ENCODE measurements at regions not wholly inside any gene's neighbourhood (a gene's known extent, or its start where the extent isn't known, plus 50 kb on each side); places are given as distances from the start of the nearest gene placed in this dataset.

GRCh38 chr2:138390316-138390945 lies 111.1 kb upstream of the SPOPL start:
- TF ChIP-seq GATA2 (IDR thresholded peaks at IDR 0.05; ENCODE audit: low read depth, low read length) (no peak), GATA3 (IDR thresholded peaks at IDR 0.05; ENCODE audit: low read depth, low read length) (no peak)
